ENCODE measurements at regions not wholly inside any gene's neighbourhood (a gene's known extent, or its start where the extent isn't known, plus 50 kb on each side); places are given as distances from the start of the nearest gene placed in this dataset.

DNA sequence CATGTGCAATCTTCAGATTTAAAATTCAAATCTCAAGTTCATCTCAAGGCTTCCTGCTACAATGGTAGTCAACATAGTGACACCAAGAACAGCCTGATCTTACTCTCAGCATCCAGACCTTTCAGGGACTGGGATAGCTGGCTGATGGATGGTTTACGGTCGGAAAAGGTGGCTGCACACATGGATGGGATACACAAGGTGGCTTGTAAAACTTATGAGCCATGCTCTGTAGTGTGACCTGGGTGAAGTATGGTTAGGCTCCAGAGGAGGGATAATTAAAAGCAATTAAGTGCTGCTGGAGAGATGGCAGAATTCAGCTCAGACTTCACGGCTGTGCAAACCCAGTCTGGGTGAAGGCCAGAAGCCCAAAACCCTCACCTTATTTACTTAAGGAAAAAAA, 379.5 kb downstream of the NFIB start:
- TF ChIP-seq, protein P1, sequence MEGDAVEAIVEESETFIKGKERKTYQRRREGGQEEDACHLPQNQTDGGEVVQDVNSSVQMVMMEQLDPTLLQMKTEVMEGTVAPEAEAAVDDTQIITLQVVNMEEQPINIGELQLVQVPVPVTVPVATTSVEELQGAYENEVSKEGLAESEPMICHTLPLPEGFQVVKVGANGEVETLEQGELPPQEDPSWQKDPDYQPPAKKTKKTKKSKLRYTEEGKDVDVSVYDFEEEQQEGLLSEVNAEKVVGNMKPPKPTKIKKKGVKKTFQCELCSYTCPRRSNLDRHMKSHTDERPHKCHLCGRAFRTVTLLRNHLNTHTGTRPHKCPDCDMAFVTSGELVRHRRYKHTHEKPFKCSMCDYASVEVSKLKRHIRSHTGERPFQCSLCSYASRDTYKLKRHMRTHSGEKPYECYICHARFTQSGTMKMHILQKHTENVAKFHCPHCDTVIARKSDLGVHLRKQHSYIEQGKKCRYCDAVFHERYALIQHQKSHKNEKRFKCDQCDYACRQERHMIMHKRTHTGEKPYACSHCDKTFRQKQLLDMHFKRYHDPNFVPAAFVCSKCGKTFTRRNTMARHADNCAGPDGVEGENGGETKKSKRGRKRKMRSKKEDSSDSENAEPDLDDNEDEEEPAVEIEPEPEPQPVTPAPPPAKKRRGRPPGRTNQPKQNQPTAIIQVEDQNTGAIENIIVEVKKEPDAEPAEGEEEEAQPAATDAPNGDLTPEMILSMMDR (IDR thresholded peaks at IDR 0.05), result no peak

DNA sequence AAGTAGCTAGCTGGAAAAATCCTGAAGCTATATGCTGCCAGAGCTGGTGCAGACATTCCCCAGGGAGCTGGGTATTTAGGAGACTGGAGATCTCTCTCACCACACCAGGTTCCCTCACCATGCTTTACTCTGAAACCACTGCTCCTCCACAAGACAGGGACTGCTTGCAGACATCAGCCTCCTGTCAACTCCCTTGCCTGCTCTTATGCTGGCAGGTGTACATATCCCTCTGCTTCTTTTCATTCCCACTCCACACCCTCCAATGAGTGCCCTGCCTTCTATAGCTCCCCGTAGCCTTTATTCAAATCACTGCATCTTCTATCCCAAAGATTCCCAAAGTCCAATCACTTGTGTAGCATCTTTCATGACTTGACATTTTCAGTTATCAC, 380.7 kb downstream of the NFIB start:
- Mint-ChIP-seq H3K36me3 (no peaks in the 10 kb centered on the region), H3K4me1 (no peaks in the 10 kb centered on the region), H3K27ac (no peak overlapping the region), H3K27me3 (ENCODE audit: low read depth in 2 of 2) (no peaks in the 10 kb centered on the region), H3K4me3 (no peak overlapping the region), H3K9me3 (peaks cover 0 to 8% of the 10 kb centered on the region in 2 donors)
- TF ChIP-seq, protein P1 (IDR thresholded peaks at IDR 0.05), result no peak
- Histone ChIP-seq H3K27ac (ENCODE audit: low read length) (no peak overlapping the region), H3K27me3 (ENCODE audit: control insufficient read depth, insufficient read depth, low read length) (no peaks in the 10 kb centered on the region), H3K9me3 (ENCODE audit: control insufficient read depth, insufficient read depth, low read length) (peaks cover 5% of the 10 kb centered on the region), H3K36me3 (ENCODE audit: control insufficient read depth, insufficient read depth, low read length) (no peaks in the 10 kb centered on the region), H3K4me1 (ENCODE audit: control insufficient read depth, insufficient read depth, low read length) (no peaks in the 10 kb centered on the region), H3K4me3 (ENCODE audit: low read length) (no peak overlapping the region)
- DNase-seq (no peak), ATAC-seq (no peak)
- WGBS (ENCODE audit: insufficient coverage), result 79% methylated on average over 1 of the region's 1 CpG
- intact Hi-C loops (cut with micrococcal nuclease), result no loop called here

More for the DNA sequence above, 379.5 kb downstream of the NFIB start:
- H3K27me3 Mint-ChIP-seq (ENCODE audit: low read depth in 2 of 2), result no peaks in the 10 kb centered on the region
- H3K4me1 Mint-ChIP-seq, result no peaks in the 10 kb centered on the region
- Histone ChIP-seq H3K4me3 (ENCODE audit: low read length) (no peak overlapping the region), H3K4me1 (ENCODE audit: control insufficient read depth, insufficient read depth, low read length) (no peaks in the 10 kb centered on the region), H3K27ac (ENCODE audit: low read length) (no peak overlapping the region), H3K36me3 (ENCODE audit: control insufficient read depth, insufficient read depth, low read length) (no peaks in the 10 kb centered on the region), H3K9me3 (ENCODE audit: control insufficient read depth, insufficient read depth, low read length) (peaks cover 5% of the 10 kb centered on the region), H3K27me3 (ENCODE audit: control insufficient read depth, insufficient read depth, low read length) (no peaks in the 10 kb centered on the region)
- DNase-seq (no peak), ATAC-seq (no peak)
- peaks cover 0 to 8% of the 10 kb centered on the region in 2 donors for H3K9me3 Mint-ChIP-seq
- no peaks in the 10 kb centered on the region for H3K36me3 Mint-ChIP-seq
- 99% methylated on average over 3 of the region's 3 CpGs for WGBS (ENCODE audit: insufficient coverage)
- H3K4me3 Mint-ChIP-seq, result no peak overlapping the region
- H3K27ac Mint-ChIP-seq, result no peak overlapping the region
- intact Hi-C loops (cut with micrococcal nuclease), result no loop called here

DNA sequence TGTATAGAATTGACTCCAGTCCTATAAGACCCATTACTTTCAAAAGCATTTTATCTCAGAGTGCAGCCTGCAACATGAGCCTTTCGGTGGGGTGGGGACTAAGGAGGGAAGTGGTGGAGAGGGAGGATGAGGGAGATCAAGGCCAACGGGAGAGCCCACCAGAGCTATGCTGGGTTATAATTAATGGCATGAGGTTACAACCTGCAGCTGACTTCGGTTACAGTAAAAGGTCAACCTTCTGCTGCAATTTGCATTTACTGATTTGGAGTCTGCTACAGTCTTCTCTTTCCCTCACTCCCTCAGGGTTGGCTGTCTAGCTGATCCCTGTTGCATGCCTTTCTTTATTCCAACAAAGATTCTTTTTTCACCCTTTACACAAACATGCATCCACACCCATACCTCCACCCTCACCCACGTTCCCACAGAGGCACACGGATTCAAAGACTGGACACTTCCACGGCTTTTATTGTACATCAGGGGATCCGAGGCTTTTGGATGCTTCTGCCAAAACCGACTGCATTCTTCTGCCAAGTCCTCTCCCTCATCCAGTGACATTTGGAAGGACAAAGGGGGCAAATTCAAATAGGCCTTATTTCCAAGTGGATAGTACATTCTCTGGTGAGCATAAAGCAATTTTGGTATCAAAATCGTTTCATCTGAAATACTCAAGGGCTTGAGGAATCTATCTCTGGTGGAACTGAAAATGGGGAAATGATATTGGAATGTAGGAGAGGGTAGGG, 381.2 kb downstream of the NFIB start:
- no peaks in the 10 kb centered on the region for H3K4me1 Mint-ChIP-seq
- no peaks in the 10 kb centered on the region for H3K36me3 ChIP-seq (ENCODE audit: control insufficient read depth, insufficient read depth, low read length)
- WGBS (ENCODE audit: insufficient coverage), result 82% methylated on average over 9 of the region's 9 CpGs
- DNase-seq, result no peak
- H3K27me3 Mint-ChIP-seq (ENCODE audit: low read depth in 2 of 2), result no peaks in the 10 kb centered on the region
- no peaks in the 10 kb centered on the region for H3K27me3 ChIP-seq (ENCODE audit: control insufficient read depth, insufficient read depth, low read length)
- ATAC-seq, result no peak
- H3K27ac Mint-ChIP-seq, result no peak overlapping the region
- peaks cover 0 to 8% of the 10 kb centered on the region in 2 donors for H3K9me3 Mint-ChIP-seq
- intact Hi-C loops (cut with micrococcal nuclease), result no loop called here
- H3K9me3 ChIP-seq (ENCODE audit: control insufficient read depth, insufficient read depth, low read length), result peaks cover 5% of the 10 kb centered on the region
- no peak overlapping the region for H3K4me3 Mint-ChIP-seq
- TF ChIP-seq, protein P1 (IDR thresholded peaks at IDR 0.05), result no peak
- no peaks in the 10 kb centered on the region for H3K4me1 ChIP-seq (ENCODE audit: control insufficient read depth, insufficient read depth, low read length)
- no peak overlapping the region for H3K27ac ChIP-seq (ENCODE audit: low read length)
- no peaks in the 10 kb centered on the region for H3K36me3 Mint-ChIP-seq
- H3K4me3 ChIP-seq (ENCODE audit: low read length), result no peak overlapping the region

DNA sequence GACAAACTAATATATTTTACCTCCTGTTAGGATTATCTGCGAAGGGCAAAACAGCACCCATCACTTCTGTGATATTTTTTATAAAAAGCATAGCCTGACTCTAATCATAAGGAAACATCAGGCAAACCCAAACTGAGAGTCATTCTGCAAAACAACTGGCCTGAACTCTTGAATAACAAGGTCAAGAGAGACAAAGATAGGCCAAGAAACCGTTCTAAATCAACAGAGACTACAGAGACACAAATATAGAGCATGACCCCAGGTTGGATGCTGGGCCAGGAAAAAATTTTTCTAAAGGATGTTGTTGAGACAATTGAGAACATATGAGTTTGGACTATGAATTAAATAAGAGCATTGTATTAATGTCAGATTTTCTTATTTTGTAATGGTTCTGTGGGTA, 384.9 kb downstream of the NFIB start:
- TF ChIP-seq, protein P1 (IDR thresholded peaks at IDR 0.05), result no peak

More for the DNA sequence above, 384.9 kb downstream of the NFIB start:
- WGBS (ENCODE audit: insufficient coverage), result 88% methylated on average over 2 of the region's 2 CpGs
- Mint-ChIP-seq H3K36me3 (no peaks in the 10 kb centered on the region), H3K27ac (no peak overlapping the region), H3K4me1 (no peaks in the 10 kb centered on the region), H3K9me3 (peaks cover 13 to 15% of the 10 kb centered on the region in 2 donors), H3K4me3 (no peak overlapping the region), H3K27me3 (ENCODE audit: low read depth in 2 of 2) (no peaks in the 10 kb centered on the region)
- peaks cover 5% of the 10 kb centered on the region for H3K9me3 ChIP-seq (ENCODE audit: control insufficient read depth, insufficient read depth, low read length)
- no peaks in the 10 kb centered on the region for H3K36me3 ChIP-seq (ENCODE audit: control insufficient read depth, insufficient read depth, low read length)
- H3K4me1 ChIP-seq (ENCODE audit: control insufficient read depth, insufficient read depth, low read length), result no peaks in the 10 kb centered on the region
- ATAC-seq (no peak), DNase-seq (no peak)
- intact Hi-C loops (cut with micrococcal nuclease), result no loop called here
- no peaks in the 10 kb centered on the region for H3K27me3 ChIP-seq (ENCODE audit: control insufficient read depth, insufficient read depth, low read length)
- no peak overlapping the region for H3K4me3 ChIP-seq (ENCODE audit: low read length)
- H3K27ac ChIP-seq (ENCODE audit: low read length), result no peak overlapping the region

Measured in natural killer cell (primary cell).